ENCODE measurements at regions not wholly inside any gene's neighbourhood (a gene's known extent, or its start where the extent isn't known, plus 50 kb on each side); places are given as distances from the start of the nearest gene placed in this dataset.

DNA sequence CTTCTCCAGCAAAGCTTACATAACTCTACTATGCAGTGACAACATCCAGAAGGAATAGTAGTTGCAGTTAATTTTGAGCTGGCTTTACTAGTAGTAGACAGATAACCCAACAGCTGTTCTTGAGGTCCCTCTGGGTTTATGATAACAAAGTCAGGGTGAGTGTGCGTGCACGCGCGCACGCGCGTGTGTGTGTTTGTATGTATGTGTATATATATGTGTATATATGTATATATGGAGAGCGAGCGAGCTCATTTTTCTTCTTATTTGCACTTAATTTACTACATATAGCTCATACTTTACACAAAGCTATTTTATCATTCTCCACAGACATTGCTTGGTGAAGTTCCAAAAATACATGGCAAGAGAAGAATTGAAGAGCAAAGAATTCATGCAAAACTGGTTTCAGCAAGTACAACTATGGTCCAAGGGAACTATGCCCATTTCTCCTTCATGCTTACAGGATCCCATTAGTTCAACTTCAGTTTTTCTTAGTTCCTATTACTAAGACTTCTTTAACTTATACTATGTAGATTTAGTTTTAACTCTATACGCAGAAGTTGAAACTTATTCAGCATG, 105.9 kb upstream of the TMEM168 start:
- TF ChIP-seq ZFX (IDR thresholded peaks at IDR 0.05; ENCODE audit: borderline replicate concordance) = no peak
- TF ChIP-seq, protein P1, sequence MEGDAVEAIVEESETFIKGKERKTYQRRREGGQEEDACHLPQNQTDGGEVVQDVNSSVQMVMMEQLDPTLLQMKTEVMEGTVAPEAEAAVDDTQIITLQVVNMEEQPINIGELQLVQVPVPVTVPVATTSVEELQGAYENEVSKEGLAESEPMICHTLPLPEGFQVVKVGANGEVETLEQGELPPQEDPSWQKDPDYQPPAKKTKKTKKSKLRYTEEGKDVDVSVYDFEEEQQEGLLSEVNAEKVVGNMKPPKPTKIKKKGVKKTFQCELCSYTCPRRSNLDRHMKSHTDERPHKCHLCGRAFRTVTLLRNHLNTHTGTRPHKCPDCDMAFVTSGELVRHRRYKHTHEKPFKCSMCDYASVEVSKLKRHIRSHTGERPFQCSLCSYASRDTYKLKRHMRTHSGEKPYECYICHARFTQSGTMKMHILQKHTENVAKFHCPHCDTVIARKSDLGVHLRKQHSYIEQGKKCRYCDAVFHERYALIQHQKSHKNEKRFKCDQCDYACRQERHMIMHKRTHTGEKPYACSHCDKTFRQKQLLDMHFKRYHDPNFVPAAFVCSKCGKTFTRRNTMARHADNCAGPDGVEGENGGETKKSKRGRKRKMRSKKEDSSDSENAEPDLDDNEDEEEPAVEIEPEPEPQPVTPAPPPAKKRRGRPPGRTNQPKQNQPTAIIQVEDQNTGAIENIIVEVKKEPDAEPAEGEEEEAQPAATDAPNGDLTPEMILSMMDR (IDR thresholded peaks at IDR 0.05) = no peak
- no peak overlapping the region for H3K27ac ChIP-seq

DNA sequence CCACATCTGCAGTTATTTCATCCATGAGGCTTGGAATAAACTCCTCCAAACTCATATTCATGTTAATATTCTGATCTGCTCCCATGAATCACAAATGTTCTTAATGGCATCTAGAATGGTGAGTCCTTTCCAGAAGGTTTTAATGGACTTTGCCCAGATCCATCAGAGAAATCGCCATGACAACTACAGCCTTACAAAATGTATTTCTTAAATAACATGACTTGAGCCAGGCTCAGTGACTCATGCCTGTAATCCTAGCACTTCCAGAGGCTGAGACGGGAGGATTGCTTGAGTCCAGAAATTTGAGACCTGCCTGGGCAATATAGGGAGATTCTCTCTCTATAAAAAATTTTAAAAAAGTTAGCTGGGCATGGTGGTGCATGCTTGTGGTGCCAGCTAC, 102.1 kb upstream of the TMEM168 start:
- H3K27ac ChIP-seq = no peak overlapping the region
- TF ChIP-seq ZFX (IDR thresholded peaks at IDR 0.05; ENCODE audit: borderline replicate concordance) = no peak
- TF ChIP-seq, protein P1 (IDR thresholded peaks at IDR 0.05) = no peak

DNA sequence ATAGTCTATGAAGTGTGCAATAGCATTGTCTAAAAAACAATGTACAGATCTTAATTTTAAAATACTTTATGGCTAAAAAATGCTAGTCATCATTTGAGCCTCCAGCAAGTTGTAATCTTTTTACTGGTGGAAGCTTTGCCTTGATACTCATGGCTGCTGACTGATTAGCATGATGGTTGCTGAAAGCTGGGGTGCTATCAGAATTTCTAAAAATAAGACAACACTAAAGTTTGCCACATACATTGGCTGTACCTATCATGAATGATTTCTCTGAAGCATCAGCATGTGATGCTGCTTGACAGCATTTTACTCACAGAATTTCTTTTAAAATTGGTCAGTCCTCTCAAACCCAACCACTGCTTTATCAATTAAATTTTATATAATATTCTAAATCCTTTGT, 101.5 kb upstream of the TMEM168 start:
- TF ChIP-seq, protein P1 (IDR thresholded peaks at IDR 0.05) = no peak
- TF ChIP-seq ZFX (IDR thresholded peaks at IDR 0.05; ENCODE audit: borderline replicate concordance) = no peak
- H3K27ac ChIP-seq = no peak overlapping the region

DNA sequence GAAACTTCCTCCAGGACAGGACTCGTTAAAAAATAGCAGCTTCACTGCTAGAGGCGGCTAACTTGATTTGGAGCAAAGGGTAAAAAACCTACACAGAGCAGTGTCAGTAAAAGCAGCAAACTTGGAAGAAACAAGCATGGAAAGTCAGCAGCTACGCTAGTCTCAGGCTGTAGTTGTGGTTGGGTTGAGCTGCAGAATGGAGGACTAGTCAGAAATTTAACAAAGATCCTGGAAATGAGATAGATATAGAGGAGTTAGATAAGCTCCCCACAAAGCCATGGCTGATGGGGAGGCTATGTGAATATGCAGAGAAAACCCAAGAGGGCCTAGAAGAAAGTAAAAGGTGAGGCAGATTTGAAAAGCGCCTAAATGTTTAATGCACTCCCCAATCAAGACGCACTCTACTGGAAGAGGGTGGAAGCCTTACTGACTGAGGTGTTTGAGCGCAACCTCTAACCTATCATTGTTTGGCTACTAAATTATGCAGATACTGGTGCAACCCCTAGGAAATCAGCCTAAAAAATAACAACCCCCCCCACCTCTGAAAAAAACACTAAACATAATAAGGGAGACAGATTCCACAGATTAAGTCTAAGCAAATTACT, 99.7 kb upstream of the TMEM168 start:
- H3K27ac ChIP-seq = no peak overlapping the region
- TF ChIP-seq, protein P1 (IDR thresholded peaks at IDR 0.05) = no peak
- TF ChIP-seq ZFX (IDR thresholded peaks at IDR 0.05; ENCODE audit: borderline replicate concordance) = no peak

DNA sequence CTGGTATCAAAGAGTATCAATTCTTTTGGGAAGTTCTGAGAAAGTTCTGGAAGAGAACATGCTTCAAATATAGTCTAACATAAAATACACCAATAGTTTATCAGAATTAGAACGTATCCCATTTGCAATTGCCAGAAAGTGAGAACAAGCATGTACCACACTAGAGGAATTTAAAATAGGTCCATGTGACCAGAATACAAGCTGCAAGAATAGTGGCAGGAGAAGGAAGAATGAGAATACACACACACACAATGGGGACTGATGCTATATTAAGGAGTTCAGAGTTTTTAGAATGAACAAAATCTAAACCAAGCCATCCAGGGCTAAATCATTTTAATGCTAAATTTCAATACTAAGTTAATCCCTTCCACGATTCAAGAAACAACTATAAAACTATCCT, 99.1 kb upstream of the TMEM168 start:
- TF ChIP-seq ZFX (IDR thresholded peaks at IDR 0.05; ENCODE audit: borderline replicate concordance) = no peak
- TF ChIP-seq, protein P1 (IDR thresholded peaks at IDR 0.05) = no peak
- H3K27ac ChIP-seq = no peak overlapping the region

DNA sequence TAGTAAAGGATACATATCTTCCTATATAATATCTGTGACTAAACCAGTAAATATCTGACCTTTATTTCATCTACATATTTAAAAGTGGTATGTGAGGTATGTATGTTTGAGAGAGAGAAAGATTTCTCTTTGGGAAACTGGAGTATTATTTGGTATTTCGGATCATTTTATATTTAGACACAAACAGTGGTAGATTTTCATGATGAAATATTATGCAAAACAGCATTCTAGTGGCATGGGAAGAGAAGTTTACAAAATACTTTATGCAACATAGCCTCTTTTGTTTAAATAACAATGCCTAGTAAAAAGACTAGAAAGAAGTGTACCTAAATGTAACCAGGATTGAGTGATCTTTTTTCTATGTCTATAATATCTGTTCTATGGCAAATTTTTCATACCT, 98.6 kb upstream of the TMEM168 start:
- TF ChIP-seq, protein P1 (IDR thresholded peaks at IDR 0.05) = no peak
- TF ChIP-seq ZFX (IDR thresholded peaks at IDR 0.05; ENCODE audit: borderline replicate concordance) = no peak
- H3K27ac ChIP-seq = no peak overlapping the region

DNA sequence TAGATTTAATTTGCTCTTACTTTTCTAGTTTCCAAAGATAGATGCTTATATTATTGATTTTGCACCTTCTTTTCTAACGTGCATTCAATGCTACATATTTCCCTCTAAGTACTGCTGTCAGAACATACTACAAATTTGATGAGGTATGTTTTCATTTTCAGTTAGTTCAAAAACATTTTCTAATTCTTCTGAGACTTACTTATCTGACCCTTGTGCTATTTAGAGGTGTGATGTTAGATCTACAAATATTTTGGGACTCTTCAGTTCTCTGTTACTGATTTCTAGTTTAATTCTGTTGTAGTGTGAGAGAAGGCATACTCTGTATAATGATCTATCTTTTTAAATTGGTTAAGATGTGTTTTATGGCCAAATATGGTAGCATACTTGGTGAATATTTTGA, 97.8 kb upstream of the TMEM168 start:
- no peak overlapping the region for H3K27ac ChIP-seq
- TF ChIP-seq, protein P1 (IDR thresholded peaks at IDR 0.05) = no peak
- TF ChIP-seq ZFX (IDR thresholded peaks at IDR 0.05; ENCODE audit: borderline replicate concordance) = no peak

All from 22Rv1 (cell line).